ENCODE measurements at regions not wholly inside any gene's neighbourhood (a gene's known extent, or its start where the extent isn't known, plus 50 kb on each side); places are given as distances from the start of the nearest gene placed in this dataset.

DNA sequence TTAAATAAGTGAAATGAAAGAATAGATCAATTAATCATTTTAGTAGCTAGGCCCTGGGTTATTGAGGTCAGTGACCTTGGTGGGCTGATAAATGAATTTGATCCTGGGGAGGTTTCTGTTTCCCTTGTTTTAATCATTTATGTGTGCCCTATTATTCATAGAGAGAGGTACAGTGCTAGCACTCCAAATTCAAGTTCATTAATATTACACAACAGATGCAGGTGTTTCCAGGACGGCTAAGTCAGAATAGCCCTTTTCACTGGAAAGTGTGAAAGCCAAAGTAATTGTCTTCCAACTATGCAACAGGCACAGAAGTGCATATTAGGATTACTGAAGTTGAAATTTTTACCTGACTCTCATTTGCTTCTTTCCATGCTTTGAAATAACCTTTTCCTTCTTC lies 61.7 kb upstream of the SGK1 start:
- H3K27me3 ChIP-seq: no peaks in the 10 kb centered on the region
- no peak overlapping the region for H3K4me3 ChIP-seq
- no peaks in the 10 kb centered on the region for H3K9me3 ChIP-seq
- TF ChIP-seq, protein P1, sequence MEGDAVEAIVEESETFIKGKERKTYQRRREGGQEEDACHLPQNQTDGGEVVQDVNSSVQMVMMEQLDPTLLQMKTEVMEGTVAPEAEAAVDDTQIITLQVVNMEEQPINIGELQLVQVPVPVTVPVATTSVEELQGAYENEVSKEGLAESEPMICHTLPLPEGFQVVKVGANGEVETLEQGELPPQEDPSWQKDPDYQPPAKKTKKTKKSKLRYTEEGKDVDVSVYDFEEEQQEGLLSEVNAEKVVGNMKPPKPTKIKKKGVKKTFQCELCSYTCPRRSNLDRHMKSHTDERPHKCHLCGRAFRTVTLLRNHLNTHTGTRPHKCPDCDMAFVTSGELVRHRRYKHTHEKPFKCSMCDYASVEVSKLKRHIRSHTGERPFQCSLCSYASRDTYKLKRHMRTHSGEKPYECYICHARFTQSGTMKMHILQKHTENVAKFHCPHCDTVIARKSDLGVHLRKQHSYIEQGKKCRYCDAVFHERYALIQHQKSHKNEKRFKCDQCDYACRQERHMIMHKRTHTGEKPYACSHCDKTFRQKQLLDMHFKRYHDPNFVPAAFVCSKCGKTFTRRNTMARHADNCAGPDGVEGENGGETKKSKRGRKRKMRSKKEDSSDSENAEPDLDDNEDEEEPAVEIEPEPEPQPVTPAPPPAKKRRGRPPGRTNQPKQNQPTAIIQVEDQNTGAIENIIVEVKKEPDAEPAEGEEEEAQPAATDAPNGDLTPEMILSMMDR (IDR thresholded peaks at IDR 0.05): no peak
- no peaks in the 10 kb centered on the region for H3K36me3 ChIP-seq
- no peak overlapping the region for H3K27ac ChIP-seq (replicated peaks in 1 of 4)
- intact Hi-C loops (cut with DNase I): no loop called here
- H3K4me1 ChIP-seq: peaks cover 0 to 3% (median 0%) of the 10 kb centered on the region in 4 donors
- DNase-seq (ENCODE audit: extremely low spot score): no peak
- 75% methylated on average over 1 of the region's 1 CpG for WGBS

DNA sequence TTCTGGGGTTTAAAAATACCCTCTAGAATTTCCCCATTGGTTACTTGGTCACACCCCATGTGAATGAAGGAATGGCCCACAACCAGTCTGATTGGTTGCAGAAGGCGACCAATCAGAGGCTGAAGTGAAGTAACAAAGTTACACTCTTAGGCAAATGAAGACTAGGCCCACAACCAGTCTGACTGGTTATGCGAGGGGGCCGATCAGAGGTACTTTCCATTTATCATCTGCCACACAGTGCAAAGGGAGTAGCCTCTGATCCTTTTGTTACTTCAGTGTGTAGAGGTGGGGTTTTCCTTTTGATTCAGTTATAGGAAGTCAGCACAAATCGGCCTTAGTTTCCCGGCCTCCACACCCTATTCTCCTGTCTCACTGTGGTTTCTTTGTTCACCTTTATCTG lies 61.2 kb upstream of the SGK1 start:
- intact Hi-C loops (cut with DNase I): no loop called here

DNA sequence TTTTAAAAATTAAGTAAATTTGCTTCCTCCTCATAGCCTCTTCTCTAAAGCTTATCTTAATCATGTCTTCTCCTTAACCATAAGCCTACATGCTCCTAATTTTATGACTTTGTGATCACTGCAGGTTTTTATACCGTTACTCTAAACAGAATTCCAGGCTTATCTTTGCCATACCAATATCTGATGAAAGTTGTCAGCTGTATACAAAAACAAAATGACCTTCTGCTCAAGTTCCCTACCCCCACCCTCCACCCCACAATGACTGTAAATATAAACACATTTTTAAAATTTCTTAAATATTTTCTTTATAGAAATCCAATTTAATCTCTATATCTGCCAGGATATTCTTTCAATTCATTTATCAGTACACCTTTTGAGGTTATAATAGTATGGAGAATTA lies 60.5 kb upstream of the SGK1 start:
- DNase-seq (ENCODE audit: extremely low spot score): no peak
- WGBS: 88% methylated on average over 1 of the region's 1 CpG

More for the DNA sequence above, 61.2 kb upstream of the SGK1 start:
- Histone ChIP-seq H3K27ac (replicated peaks in 1 of 4) (no peak overlapping the region), H3K9me3 (no peaks in the 10 kb centered on the region), H3K36me3 (no peaks in the 10 kb centered on the region), H3K27me3 (no peaks in the 10 kb centered on the region), H3K4me1 (peaks cover 0 to 3% (median under 1%) of the 10 kb centered on the region in 4 donors), H3K4me3 (no peak overlapping the region)
- no peak for DNase-seq (ENCODE audit: extremely low spot score)
- 85% methylated on average over 5 of the region's 5 CpGs for WGBS
- TF ChIP-seq EP300 (IDR thresholded peaks at IDR 0.05) (no peak), POLR2AphosphoS5 (IDR thresholded peaks at IDR 0.05) (no peak), POLR2A (IDR thresholded peaks at IDR 0.05; ENCODE audit: low read depth) (no peak)
- TF ChIP-seq, protein P1 (IDR thresholded peaks at IDR 0.05): no peak

DNA sequence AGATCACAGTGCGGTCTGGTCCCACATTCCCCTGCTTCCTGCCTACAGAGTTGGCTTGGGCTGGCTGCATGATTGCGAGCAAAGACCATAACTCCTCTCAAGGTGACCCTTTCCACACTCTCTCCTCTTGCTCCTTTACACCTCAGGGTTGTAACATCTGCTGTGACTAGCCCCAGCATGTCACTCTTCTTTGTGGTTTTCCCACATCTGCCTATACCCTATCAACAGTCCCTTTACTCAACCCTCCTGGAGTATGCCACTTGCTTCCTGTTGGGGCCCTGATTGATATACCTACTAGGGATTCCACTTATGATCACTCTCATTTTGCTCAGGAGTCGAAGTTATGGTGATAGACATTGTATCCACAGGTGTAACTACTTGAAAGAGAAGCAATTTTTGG lies 58.9 kb upstream of the SGK1 start:
- DNase-seq (ENCODE audit: extremely low spot score): no peak
- H3K4me3 ChIP-seq: no peak overlapping the region
- intact Hi-C loops (cut with DNase I): no loop called here

More for the DNA sequence above, 60.5 kb upstream of the SGK1 start:
- no peak overlapping the region for H3K27ac ChIP-seq (replicated peaks in 1 of 4)
- peaks cover 3 to 7% (median 4%) of the 10 kb centered on the region in 4 donors for H3K4me1 ChIP-seq
- H3K4me3 ChIP-seq: no peak overlapping the region
- H3K27me3 ChIP-seq: no peaks in the 10 kb centered on the region
- TF ChIP-seq POLR2A (IDR thresholded peaks at IDR 0.05; ENCODE audit: low read depth) (no peak), POLR2AphosphoS5 (IDR thresholded peaks at IDR 0.05) (no peak), EP300 (IDR thresholded peaks at IDR 0.05) (no peak)
- TF ChIP-seq, protein P1 (IDR thresholded peaks at IDR 0.05): no peak
- H3K36me3 ChIP-seq: no peaks in the 10 kb centered on the region
- intact Hi-C loops (cut with DNase I): no loop called here
- no peaks in the 10 kb centered on the region for H3K9me3 ChIP-seq

DNA sequence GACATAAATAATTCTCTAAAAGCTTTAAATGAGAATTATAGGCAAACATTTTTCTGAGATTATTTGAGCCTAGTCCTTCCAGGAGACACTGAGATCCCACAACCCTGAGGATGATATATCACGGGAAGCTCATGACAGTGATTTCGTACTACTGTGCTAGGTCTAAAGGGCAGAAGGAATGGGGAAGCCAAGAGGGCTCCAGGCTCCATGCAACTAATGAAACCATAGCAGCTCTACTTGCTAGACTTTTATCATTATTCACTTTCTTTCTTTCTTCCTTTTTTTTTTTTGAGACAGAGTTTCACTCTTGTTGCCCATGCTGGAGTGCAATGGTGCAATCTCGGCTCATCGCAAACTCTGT lies 57.3 kb upstream of the SGK1 start:
- H3K9me3 ChIP-seq: no peaks in the 10 kb centered on the region
- intact Hi-C loops (cut with DNase I): no loop called here
- H3K27ac ChIP-seq (replicated peaks in 1 of 4): no peak overlapping the region
- peaks cover 4 to 19% (median 16%) of the 10 kb centered on the region in 4 donors for H3K4me1 ChIP-seq
- no peak for DNase-seq (ENCODE audit: extremely low spot score)
- TF ChIP-seq POLR2A (IDR thresholded peaks at IDR 0.05; ENCODE audit: low read depth): no peak
- TF ChIP-seq, protein P1 (IDR thresholded peaks at IDR 0.05): no peak
- no peak for TF ChIP-seq EP300 (IDR thresholded peaks at IDR 0.05)
- no peak for TF ChIP-seq POLR2AphosphoS5 (IDR thresholded peaks at IDR 0.05)
- H3K4me3 ChIP-seq: no peak overlapping the region
- WGBS: 91% methylated on average over 4 of the region's 4 CpGs
- H3K36me3 ChIP-seq: no peaks in the 10 kb centered on the region
- no peaks in the 10 kb centered on the region for H3K27me3 ChIP-seq

More for the DNA sequence above, 58.9 kb upstream of the SGK1 start:
- 100% methylated on average over 3 of the region's 3 CpGs for WGBS
- no peaks in the 10 kb centered on the region for H3K36me3 ChIP-seq
- peaks cover 8 to 19% (median 16%) of the 10 kb centered on the region in 4 donors for H3K4me1 ChIP-seq
- H3K9me3 ChIP-seq: no peaks in the 10 kb centered on the region
- H3K27me3 ChIP-seq: no peaks in the 10 kb centered on the region
- H3K27ac ChIP-seq (replicated peaks in 1 of 4): no peak overlapping the region
- TF ChIP-seq POLR2AphosphoS5 (IDR thresholded peaks at IDR 0.05): no peak

Measured in esophagus muscularis mucosa (tissue), 4 donors.